ENCODE measurements at regions not wholly inside any gene's neighbourhood (a gene's known extent, or its start where the extent isn't known, plus 50 kb on each side); places are given as distances from the start of the nearest gene placed in this dataset.

GRCh38 chr9:99377790-99378775, 156.0 kb downstream of the SEC61B start:
- TF ChIP-seq USF2 (IDR thresholded peaks at IDR 0.05; ENCODE audit: borderline replicate concordance, low read depth, low read length) (no peak), REST (IDR thresholded peaks at IDR 0.05; ENCODE audit: low read depth, low read length) (no peak), TCF12 (IDR thresholded peaks at IDR 0.05) (no peak), CHD2 (IDR thresholded peaks at IDR 0.05; ENCODE audit: low read length, partially characterized antibody) (no peak), NRF1 (IDR thresholded peaks at IDR 0.05; ENCODE audit: low read depth, low read length) (no peak), RXRA (IDR thresholded peaks at IDR 0.05; ENCODE audit: borderline replicate concordance, low read depth) (no peak), YY1 (IDR thresholded peaks at IDR 0.05; ENCODE audit: low read depth) (no peak), MEF2A (IDR thresholded peaks at IDR 0.05; ENCODE audit: borderline replicate concordance, low read depth) (no peak), ZBTB33 (IDR thresholded peaks at IDR 0.05; ENCODE audit: borderline replicate concordance, low read depth) (no peak), MAX (IDR thresholded peaks at IDR 0.05; ENCODE audit: low read depth) (no peak), EP300 (IDR thresholded peaks at IDR 0.05; ENCODE audit: borderline replicate concordance in 1 of 2, low read depth in 1 of 2, low read length in 1 of 2) (no peak), RAD21 (IDR thresholded peaks at IDR 0.05; ENCODE audit: low read length) (no peak)
- H3K4me2 ChIP-seq: no peak overlapping the region
- H3K79me2 ChIP-seq (ENCODE audit: insufficient read depth): no peaks in the 10 kb centered on the region
- no peak overlapping the region for H2AFZ ChIP-seq (ENCODE audit: low read depth)
- H3K9me2 ChIP-seq: no peaks in the 10 kb centered on the region
- H3K27ac ChIP-seq (ENCODE audit: low read depth in 2 of 2, low read length in 1 of 2): no peak overlapping the region
- H3K9ac ChIP-seq: no peak overlapping the region
- H3K36me3 ChIP-seq (replicated peaks in 1 of 2; ENCODE audit: control insufficient read depth in 1 of 2, insufficient read depth in 2 of 2, low read length in 1 of 2): no peaks in the 10 kb centered on the region
- ChIA-PET CTCF (interaction anchor here (1.1 to 1.9 kb wide), 5 partner anchors 11 to 56 kb away, joined by 3 to 4 read pairs (median 4); no protein-coding TSS in a partner anchor), POLR2A (no interaction called here)
- no peaks in the 10 kb centered on the region for H3F3A ChIP-seq (replicated peaks; ENCODE audit: insufficient read depth)
- no peaks in the 10 kb centered on the region for H3K9me3 ChIP-seq
- peaks cover 6 to 8% of the 10 kb centered on the region in 2 experiments; a peak in 2 of 4 replicates for H3K4me1 ChIP-seq (ENCODE audit: control insufficient read depth in 1 of 2, insufficient read depth in 2 of 2, low read depth in 1 of 2, low read length in 1 of 2)
- H3K4me3 ChIP-seq (ENCODE audit: low read depth in 2 of 2, low read length in 1 of 2): no peak overlapping the region
- 72% methylated on average over 10 of the region's 10 CpGs for WGBS (ENCODE audit: low lambda C conversion rate)
- no peak for DNase-seq
- H4K20me1 ChIP-seq (ENCODE audit: insufficient read depth): no peaks in the 10 kb centered on the region
- no peaks in the 10 kb centered on the region for H3K27me3 ChIP-seq (ENCODE audit: insufficient read depth)
